Stimulated activated CD4-positive, alpha-beta T cell treated with anti-CD3 and anti-CD28 coated beads, Interleukin-4, amount 100 ng/mL, for 48 hours (primary cell): ENCODE measurements at regions not wholly inside any gene's neighbourhood (a gene's known extent, or its start where the extent isn't known, plus 50 kb on each side); places are given as distances from the start of the nearest gene placed in this dataset.
A peak's percentile ranks its signal among the peaks of the same experiment; 100 is the strongest.

Experiments
- DNase-seq, 2 donors: peaks; one replicate each; pipeline ENCODE4 v3.0.0-alpha.2; 2020; ENCODE audit warnings: low read depth in 2 of 2

- DNase-seq: no peak
These were observed 298.2 kb upstream of the SLCO3A1 start for GRCh38 chr15:91555312-91555711.

GRCh38 chr15:91556926-91557325, 296.6 kb upstream of the SLCO3A1 start:
- DNase-seq: no peak

DNA sequence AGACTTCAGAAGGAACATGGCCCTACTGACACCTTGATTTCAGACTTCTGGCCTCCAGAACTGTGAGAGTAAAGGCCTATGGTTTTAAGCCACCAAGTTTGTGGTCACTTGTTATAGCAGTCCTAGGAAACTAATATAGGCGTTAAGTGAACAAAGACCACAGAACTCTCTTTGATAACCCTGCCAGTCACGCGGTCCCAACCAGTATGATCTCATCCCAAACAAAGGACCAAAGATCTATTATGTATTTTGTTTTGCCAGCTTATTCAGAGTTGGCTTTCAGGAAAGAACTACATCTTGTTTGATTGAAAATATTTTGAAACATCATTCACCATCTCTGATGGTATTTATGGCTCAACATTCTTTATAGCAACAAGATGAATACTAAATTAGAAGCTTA, 294.4 kb upstream of the SLCO3A1 start:
- DNase-seq: no peak

- DNase-seq: no peak
These were observed 292.0 kb upstream of the SLCO3A1 start for GRCh38 chr15:91561371-91562100.

GRCh38 chr15:91562698-91563097, 290.8 kb upstream of the SLCO3A1 start:
- no peak for DNase-seq

- no peak for DNase-seq
These were observed 288.9 kb upstream of the SLCO3A1 start for GRCh38 chr15:91564631-91565030.

DNA sequence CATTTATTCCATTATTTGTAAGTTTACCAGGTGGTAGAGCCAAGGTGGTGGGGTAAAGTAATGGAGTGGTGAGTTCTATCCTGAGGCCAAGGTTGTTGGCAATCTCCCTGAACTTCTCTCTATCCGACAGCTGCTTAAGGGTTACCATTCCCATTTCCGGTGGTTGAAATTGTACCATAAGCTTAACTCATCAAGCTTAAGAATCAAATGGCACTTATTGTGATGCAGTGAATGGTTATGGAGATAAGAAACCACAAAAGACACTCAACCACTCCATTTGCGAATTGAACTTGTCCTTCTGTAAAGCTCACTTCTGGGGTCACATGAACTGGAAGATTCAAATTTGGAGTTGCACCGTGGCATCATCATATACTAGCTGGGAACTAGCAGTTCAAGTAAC, 287.4 kb upstream of the SLCO3A1 start:
- DNase-seq: no peak

DNA sequence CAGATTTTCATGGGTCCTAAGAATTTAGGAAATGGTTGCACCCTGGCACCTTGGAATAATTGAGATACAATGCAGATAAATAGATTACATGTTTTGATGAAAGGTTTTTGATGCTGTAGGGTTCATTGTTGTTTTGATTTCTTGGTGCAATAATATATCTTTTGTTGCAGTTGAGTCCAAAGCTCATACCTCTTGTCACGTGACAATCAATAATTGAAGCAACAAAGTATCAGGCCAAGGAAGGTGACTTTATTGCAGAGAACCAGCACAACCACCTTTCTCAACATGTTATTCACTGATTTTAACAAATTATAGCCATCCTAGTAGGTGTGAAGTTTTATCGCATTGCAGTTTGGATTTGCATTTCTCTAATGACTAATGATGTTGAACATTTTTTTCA, 285.5 kb upstream of the SLCO3A1 start:
- no peak for DNase-seq

- DNase-seq: no peak
These were observed 281.4 kb upstream of the SLCO3A1 start for GRCh38 chr15:91572110-91572509.

- no peak for DNase-seq
These were observed 277.4 kb upstream of the SLCO3A1 start for GRCh38 chr15:91576096-91576495.

DNA sequence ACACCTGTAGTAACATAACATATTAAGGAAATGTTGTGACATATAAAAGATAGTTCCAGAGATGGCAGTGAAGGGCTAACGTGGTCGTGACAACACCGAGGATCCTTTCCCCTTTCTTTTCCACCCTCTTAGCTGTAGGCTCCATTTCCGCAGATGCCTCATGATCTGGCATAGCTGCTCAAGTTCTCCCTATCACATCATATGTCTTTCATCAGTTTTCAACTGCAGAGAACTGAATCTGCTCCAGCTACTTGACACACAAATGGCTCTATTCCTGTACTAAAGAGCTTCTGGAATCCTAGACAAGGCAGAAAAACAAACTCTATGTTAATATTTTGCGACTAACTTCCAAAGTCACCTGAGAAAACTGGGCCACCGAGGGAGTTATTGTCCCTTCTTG, 275.0 kb upstream of the SLCO3A1 start:
- DNase-seq: no peak

DNA sequence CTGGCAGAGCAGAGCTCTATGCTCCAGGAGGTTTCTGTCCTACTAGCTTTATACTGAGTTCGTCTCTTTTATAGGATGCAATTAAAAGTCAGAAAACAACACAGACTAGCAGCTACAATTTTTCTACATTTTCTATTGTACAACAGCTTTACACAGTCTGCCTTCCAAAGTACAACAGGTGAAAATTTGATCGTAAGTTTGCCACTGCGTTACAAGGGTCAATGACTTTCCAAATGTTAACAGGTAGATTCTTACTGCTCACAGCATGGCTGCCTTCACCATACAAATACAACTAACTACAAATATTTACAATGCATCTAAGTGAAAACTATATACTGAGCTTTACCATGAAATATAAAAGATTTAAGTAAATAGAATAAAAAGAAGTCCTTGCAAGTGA, 268.6 kb upstream of the SLCO3A1 start:
- DNase-seq: no peak

- no peak for DNase-seq
These were observed 266.9 kb upstream of the SLCO3A1 start for GRCh38 chr15:91586560-91586959.

GRCh38 chr15:91589360-91589759, 264.1 kb upstream of the SLCO3A1 start:
- peak in 1 of 2 donors; percentile 32 for DNase-seq

- DNase-seq: no peak
These were observed 260.9 kb upstream of the SLCO3A1 start for GRCh38 chr15:91592567-91592966.

- DNase-seq: no peak
These were observed 260.4 kb upstream of the SLCO3A1 start for GRCh38 chr15:91593067-91593466.

- DNase-seq: no peak
These were observed 259.9 kb upstream of the SLCO3A1 start for GRCh38 chr15:91593653-91594052.

GRCh38 chr15:91599261-91599660, 254.2 kb upstream of the SLCO3A1 start:
- DNase-seq: no peak

DNA sequence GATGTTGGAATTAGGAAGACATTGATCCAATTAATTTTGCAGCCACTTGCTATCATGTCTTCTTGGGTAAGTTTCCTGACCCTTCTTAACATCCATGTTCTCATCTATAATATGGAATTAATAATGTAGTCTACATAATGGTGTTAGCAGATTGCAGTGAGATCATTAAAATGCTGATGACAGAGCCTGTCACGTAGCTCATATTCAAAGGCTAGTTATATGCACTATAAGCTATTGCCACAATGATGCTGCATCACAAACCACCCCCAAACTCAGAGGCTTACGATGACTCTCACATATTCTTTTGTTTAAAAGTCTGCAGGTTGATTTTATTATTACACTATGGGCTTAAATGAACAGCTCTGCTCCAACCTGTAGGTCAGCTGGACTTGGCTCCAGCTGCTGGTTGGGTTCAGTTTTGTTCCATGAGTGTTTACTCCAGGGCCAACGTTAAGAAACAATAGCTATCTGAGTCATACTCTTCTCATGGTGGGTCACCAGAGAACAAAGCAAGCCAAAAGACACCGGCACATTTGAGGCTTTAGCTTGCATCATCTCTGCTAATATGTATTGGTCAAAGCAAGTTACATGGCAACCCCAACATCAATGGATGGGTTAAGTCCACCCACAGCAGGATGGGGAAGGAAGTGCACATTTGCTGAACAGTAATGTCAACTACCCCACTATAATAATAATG, 250.0 kb upstream of the SLCO3A1 start:
- no peak for DNase-seq

- no peak for DNase-seq
These were observed 249.4 kb upstream of the SLCO3A1 start for GRCh38 chr15:91604122-91604521.

DNA sequence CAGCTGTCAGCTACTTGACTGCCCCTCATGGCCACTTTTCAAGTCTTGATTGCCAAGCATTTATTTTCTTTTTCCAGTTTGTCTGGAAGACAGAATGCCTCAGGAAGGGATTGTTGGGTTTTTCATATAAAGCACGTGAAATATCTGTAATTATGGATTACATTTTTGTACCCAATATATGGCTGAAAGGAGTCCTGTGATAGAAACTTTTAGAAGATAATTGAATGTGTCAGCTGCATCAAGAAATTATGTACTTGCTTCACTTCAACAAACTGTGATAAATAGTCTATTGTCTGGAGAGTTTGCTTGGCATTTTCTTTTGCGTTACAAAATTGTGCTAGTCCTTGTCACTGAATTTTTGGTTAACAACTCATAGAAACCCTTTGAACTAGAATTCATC, 247.9 kb upstream of the SLCO3A1 start:
- DNase-seq: no peak

DNA sequence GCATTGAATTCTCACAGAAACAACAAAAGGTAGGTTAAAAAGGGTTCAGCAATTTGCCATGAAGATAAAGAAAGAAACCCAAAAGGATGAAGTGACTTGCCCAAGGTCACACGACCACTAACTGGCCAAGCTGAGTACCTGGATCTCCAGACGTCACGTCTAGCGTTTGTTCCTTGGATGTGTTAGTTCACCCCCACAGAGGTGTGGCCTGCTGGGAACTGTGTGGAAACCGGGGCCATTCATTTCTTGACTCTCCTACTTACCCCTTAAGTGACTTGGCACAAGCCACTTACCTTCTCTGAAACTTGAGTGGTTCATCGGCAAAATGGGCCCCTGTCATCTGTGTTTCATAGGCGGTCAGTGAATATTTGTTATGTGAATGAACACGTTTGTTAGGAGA, 244.3 kb upstream of the SLCO3A1 start:
- DNase-seq: no peak

- DNase-seq: no peak
These were observed 243.5 kb upstream of the SLCO3A1 start for GRCh38 chr15:91609966-91610365.
